ENCODE measurements at regions not wholly inside any gene's neighbourhood (a gene's known extent, or its start where the extent isn't known, plus 50 kb on each side); places are given as distances from the start of the nearest gene placed in this dataset.

- H3K27ac ChIP-seq (ENCODE audit: low read depth, low read length) = no peak overlapping the region
- H3K36me3 ChIP-seq (ENCODE audit: low read length) = no peaks in the 10 kb centered on the region
- H2AFZ ChIP-seq (ENCODE audit: low read depth, low read length, severe bottlenecking) = no peak overlapping the region
- no peaks in the 10 kb centered on the region for H3K9me2 ChIP-seq (replicated peaks; ENCODE audit: insufficient read depth, low read length)
- no peaks in the 10 kb centered on the region for H3K27me3 ChIP-seq (ENCODE audit: low read length)
- no peak overlapping the region for H3K4me2 ChIP-seq (ENCODE audit: low read depth, low read length, poor library complexity, severe bottlenecking)
- H3K9ac ChIP-seq (ENCODE audit: low read length) = no peak overlapping the region
- TF ChIP-seq EZH2phosphoT487 (conservative IDR thresholded peaks at IDR 0.05; ENCODE audit: low read length) (no peak), CTCF (IDR thresholded peaks at IDR 0.05; ENCODE audit: insufficient read depth, low read length, poor library complexity, severe bottlenecking) (no peak)
- no peaks in the 10 kb centered on the region for H4K20me1 ChIP-seq (ENCODE audit: low read depth, low read length)
- no peaks in the 10 kb centered on the region for H3K79me2 ChIP-seq (ENCODE audit: insufficient read depth, low read length)
- H3K9me3 ChIP-seq (ENCODE audit: insufficient read depth, low read length) = no peaks in the 10 kb centered on the region
- H3K4me3 ChIP-seq (ENCODE audit: insufficient read depth, low read length, poor library complexity, severe bottlenecking) = no peak overlapping the region
- no peaks in the 10 kb centered on the region for H3F3A ChIP-seq (ENCODE audit: insufficient read depth)
These were observed 412.9 kb downstream of the GADD45G start for GRCh38 chr9:90017679-90018078.

GRCh38 chr9:90018688-90019087 lies 413.9 kb downstream of the GADD45G start:
- H3K9me3 ChIP-seq (ENCODE audit: insufficient read depth, low read length) = no peaks in the 10 kb centered on the region
- H3K27me3 ChIP-seq (ENCODE audit: low read length) = no peaks in the 10 kb centered on the region
- H2AFZ ChIP-seq (ENCODE audit: low read depth, low read length, severe bottlenecking) = no peak overlapping the region
- TF ChIP-seq CTCF (IDR thresholded peaks at IDR 0.05; ENCODE audit: insufficient read depth, low read length, poor library complexity, severe bottlenecking) = no peak
- no peak for TF ChIP-seq EZH2phosphoT487 (conservative IDR thresholded peaks at IDR 0.05; ENCODE audit: low read length)
- H3F3A ChIP-seq (ENCODE audit: insufficient read depth) = no peaks in the 10 kb centered on the region
- H3K36me3 ChIP-seq (ENCODE audit: low read length) = no peaks in the 10 kb centered on the region
- H3K9ac ChIP-seq (ENCODE audit: low read length) = no peak overlapping the region
- H3K27ac ChIP-seq (ENCODE audit: low read depth, low read length) = no peak overlapping the region
- no peaks in the 10 kb centered on the region for H3K79me2 ChIP-seq (ENCODE audit: insufficient read depth, low read length)
- no peaks in the 10 kb centered on the region for H3K9me2 ChIP-seq (replicated peaks; ENCODE audit: insufficient read depth, low read length)
- no peak overlapping the region for H3K4me3 ChIP-seq (ENCODE audit: insufficient read depth, low read length, poor library complexity, severe bottlenecking)
- no peaks in the 10 kb centered on the region for H4K20me1 ChIP-seq (ENCODE audit: low read depth, low read length)
- H3K4me2 ChIP-seq (ENCODE audit: low read depth, low read length, poor library complexity, severe bottlenecking) = no peak overlapping the region

GRCh38 chr9:90019626-90020025 lies 414.8 kb downstream of the GADD45G start:
- Histone ChIP-seq H4K20me1 (ENCODE audit: low read depth, low read length) (no peaks in the 10 kb centered on the region), H3K27ac (ENCODE audit: low read depth, low read length) (no peak overlapping the region), H3K9me3 (ENCODE audit: insufficient read depth, low read length) (no peaks in the 10 kb centered on the region), H3F3A (ENCODE audit: insufficient read depth) (no peaks in the 10 kb centered on the region), H3K79me2 (ENCODE audit: insufficient read depth, low read length) (no peaks in the 10 kb centered on the region), H3K36me3 (ENCODE audit: low read length) (no peaks in the 10 kb centered on the region), H3K4me2 (ENCODE audit: low read depth, low read length, poor library complexity, severe bottlenecking) (no peak overlapping the region), H3K4me3 (ENCODE audit: insufficient read depth, low read length, poor library complexity, severe bottlenecking) (no peak overlapping the region), H3K27me3 (ENCODE audit: low read length) (no peaks in the 10 kb centered on the region), H3K9ac (ENCODE audit: low read length) (no peak overlapping the region), H3K9me2 (replicated peaks; ENCODE audit: insufficient read depth, low read length) (no peaks in the 10 kb centered on the region), H2AFZ (ENCODE audit: low read depth, low read length, severe bottlenecking) (no peak overlapping the region)
- no peak for TF ChIP-seq EZH2phosphoT487 (conservative IDR thresholded peaks at IDR 0.05; ENCODE audit: low read length)
- TF ChIP-seq CTCF (IDR thresholded peaks at IDR 0.05; ENCODE audit: insufficient read depth, low read length, poor library complexity, severe bottlenecking) = no peak

Measured in SU-DHL-6 (cell line).